HG03432 (cell line): ENCODE measurements at regions not wholly inside any gene's neighbourhood (a gene's known extent, or its start where the extent isn't known, plus 50 kb on each side); places are given as distances from the start of the nearest gene placed in this dataset.
"Not testable (repeated sequence)": the region's sequence is repeated elsewhere in the genome, so short reads cannot be mapped to it uniquely, and the experiment has no call there.

Experiments used
- ATAC-seq: cut with Tn5 transposase; IDR thresholded peaks from one replicate; pipeline ENCODE4 v1.9.1; 2021; ENCODE audit warnings: mild to moderate bottlenecking, moderate library complexity; ENCODE audit not compliant: unreplicated experiment

DNA sequence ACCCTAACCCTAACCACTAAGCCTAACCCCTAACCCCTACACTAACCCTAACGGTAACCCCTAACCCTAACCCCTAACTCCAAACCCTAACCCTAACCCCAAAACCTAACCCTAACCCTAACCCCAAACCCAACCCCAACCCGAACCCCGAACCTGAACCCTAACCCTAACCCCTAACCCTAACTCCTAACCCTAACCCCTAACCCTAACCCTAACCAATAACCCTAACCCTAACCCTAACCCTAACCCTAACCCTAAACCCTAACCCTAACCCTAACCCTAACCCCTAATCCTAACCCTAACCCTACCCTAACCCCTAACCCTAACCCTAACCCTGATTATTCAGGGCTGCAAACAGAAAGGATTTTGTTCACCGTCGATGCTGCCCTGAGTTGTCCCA is 144.6 kb upstream of the DUSP22 start:
- not testable (repeated sequence) for ATAC-seq

DNA sequence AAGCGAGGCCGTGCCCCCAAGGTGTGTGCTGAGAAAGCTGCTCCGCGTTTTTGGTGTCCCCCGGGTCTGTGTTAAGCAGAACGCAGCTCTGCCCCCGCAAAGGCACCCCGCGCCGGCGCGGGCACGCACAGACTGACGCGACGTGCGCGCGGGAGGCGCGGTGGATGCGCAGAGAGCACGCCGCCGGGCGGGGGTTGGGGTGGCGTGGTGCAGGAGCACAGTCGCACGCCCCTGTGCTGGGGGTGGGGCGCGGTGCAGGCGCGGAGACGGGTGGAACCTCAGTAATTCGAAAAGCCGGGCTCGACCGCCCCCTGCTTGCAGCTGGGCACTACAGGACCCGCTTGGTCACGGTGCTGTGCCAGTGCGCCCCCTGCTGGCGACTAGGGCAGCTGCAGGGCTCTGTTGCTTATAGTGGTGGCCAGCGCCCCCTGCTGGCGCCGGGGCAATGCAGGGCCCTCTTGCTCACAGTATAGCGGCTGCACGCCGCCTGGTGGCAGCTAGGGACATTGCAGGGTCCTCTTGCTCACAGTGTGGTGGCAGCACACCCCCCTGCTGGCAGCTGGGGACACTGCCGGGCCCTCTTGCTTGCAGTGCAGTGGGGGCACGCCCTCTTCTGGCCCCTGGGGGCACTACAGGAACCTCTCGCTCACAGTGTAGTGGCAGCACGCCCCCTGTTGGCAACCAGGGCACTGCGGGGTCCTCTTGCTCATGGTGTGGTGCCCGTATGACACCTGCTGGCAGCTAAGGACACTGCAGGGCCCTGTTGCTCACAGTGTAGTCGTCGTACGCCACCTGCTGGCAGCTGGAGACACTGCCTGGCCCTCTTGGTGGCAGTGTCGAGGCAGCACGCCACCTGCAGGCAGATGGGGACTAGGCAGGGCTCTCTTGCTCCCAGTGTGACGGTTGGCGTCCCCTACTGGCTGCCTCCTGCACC is 144.0 kb upstream of the DUSP22 start:
- peak; percentile 94 for ATAC-seq

DNA sequence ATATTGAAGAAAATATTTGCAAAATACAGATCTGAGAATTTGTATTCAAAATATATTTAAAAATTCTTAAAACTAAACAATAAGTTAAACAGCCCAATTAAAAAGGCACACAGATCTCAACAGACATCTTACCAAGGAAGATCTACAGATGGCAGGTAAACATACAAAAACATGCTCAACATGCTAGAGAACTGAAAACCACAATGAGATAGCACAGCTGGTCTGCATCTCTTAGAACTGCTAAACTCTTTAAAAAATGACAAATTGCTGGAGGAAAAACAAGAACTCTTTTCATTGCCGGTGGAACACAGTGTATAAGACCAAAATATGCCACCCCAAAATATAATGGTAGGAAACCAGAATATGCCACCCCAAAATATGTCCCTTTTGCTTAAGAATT is 142.1 kb upstream of the DUSP22 start:
- not testable (repeated sequence) for ATAC-seq

DNA sequence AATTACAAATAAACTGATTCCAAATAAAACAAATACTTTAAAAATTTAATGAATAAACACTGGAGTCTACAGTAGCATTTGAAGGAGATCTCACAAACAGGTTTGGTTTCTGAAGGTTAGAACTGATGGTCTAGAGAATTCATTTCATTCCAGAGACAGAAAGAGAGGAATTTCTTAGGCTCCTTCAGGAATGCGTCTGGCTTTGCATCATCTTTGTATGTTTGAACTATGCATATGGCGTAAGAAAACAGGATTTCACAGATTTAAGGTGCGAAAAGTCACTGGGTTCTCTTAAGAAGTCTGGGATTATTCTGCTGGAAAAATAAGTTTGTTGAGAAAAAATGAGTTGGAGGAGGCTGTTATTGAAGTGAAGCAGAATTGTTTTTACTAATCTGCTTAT is 139.9 kb upstream of the DUSP22 start:
- ATAC-seq, result not testable (repeated sequence)

DNA sequence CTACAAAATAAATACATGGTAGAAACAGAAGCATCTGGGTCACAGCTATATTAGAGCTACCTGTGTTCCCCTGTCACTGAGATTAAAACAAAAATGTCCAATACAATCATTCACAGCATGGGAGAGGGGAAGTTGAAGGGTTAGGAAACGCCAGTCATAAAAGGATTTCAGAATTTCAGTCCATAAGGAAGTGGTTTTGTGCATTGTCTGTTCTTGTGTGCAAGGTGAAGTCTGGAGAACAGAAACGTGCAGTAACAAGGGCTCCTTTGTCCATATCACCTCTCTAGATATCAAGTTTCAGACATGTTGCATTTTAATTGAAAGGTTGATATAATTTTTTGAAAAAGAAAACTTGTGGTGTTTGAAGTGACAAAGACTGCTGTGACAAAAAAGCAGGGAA is 139.3 kb upstream of the DUSP22 start:
- not testable (repeated sequence) for ATAC-seq

DNA sequence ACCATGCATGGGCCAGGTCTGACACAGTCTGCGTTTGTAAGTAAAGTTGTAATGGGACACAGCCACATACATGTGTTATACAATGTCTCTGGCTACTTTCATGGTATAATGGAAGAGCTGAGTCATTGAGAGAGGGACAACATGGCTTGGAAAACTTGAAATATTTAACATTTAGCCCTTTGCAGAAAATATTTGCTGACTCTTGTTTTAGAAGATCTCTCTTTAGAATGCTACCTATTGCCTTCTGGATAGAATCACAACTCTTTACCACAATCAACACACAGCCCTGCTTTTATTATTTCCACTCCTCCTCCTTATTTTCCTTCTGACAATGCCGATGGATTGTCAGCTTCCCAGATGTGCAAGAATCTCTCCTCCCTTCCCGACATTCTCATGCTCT is 138.4 kb upstream of the DUSP22 start:
- not testable (repeated sequence) for ATAC-seq

DNA sequence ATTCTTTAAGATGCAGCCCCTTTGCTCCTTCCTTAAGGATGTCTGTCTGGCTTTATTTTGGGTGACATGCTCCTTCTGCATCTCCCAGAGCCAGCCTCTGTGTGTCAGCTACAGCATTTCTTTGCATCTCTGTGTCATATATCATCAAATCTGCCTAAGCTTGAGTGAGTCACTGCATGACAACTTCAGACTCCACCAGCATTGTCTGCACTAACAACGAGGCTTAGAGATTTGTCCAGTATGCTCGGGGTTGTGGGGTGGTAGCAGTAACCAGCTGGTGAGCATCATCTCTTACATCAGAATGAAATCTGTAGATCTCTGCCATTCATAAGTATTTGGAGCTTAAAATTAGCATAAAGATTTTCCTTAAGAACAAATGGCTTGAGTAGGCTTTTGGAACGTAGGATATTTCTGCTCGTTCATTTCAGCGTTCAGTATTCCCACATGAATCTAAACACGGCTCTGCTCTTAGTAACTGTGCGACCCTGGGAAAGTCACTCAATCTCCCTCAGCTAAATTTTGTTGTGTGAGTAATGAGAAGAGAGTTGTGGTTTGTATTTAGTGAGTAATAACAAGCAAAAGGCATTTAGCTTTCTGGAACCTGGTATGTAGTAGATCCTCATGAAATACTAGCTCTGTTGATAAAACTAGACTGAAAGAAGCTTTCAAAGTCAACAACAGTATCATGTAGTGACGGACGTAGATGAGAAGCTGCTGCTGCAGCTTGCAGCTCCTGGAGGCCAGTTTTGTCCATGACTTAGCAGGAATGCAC is 137.8 kb upstream of the DUSP22 start:
- ATAC-seq, result not testable (repeated sequence)

DNA sequence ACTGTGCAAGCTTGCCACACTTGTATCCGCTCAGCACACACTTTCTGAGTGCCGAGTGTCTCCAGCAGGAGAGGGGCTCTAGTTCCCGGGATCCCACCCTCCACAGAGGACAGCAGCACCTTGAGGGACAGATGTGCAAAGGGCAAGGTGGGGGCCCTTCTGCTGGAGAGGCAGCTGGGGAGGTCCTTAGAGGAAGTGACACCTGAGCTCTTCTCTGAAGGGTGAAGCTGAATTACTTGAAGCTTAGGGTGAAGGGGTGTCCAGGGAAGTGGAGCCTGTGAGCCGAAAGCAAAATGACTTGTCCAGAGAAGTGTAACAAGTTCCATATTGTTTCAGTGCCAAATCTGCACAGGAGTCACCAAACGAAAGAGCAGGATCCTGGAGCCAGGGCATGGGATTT is 136.3 kb upstream of the DUSP22 start:
- ATAC-seq, result no peak

DNA sequence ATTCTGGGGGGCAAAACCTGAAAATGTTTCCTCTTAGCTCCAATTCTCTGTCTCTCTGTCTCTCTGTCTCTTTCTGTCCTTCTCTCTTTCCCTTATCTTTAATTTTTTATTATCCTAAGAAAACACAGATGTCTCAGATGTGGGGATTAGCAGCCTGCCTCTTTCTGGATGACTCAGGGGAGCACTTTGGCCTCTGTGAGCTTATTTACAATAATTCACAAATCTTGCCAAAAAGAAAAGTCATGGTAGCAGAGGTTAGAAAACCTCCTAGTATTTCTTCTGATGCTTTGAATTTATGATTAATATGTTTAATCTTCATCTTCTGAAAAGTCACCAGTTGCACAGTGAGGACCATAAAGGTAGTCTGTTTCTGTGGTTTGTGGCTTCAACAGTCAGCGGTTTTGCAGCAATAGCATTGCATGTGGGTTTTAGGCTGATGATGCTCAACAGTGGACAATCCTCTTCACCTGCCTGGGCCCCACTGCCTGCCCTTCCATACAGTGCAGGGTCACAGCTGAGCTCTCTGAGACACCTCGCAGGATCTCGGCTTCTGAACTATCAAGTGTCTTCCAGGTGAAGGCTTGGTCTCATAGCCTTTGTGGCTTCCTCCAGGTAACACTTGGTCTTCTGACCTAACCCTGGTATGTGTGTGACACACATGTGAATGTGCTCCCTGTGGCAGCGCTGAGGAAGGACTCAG is 135.7 kb upstream of the DUSP22 start:
- not testable (repeated sequence) for ATAC-seq

DNA sequence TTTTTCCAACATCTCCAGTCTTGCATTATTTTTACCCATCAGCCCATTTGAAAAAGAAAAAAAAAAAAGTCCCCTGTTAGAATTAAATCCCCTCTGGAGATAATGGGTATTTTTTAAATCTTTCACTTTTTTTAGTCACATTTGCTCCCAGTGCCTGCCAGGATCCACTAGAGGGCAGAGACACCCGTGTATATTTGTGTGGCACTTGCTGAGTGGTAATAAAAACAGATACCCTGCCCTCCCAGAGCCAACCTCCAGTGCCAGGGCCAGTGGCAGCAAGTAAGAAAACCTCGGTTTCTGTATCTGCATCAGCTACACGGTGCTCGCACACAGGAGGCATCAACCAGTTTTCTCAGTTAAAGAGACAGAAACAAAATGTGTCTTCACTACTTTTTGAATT is 135.1 kb upstream of the DUSP22 start:
- not testable (repeated sequence) for ATAC-seq

DNA sequence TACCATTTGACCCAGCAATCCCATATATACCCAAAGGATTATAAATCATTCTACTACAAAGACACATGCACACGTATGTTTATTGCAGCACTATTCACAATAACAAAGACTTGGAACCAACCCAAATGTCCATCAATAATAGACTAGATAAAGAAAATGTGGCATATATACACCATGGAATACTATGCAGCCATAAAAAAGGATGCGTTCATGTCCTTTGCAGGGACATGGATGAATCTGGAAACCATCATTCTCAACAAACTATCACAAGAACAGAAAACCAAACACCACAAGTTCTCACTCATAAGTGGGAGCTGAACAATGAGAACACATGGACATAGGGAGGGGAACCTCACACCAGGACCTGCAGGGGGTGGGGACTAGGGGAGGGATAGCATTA is 130.6 kb upstream of the DUSP22 start:
- not testable (repeated sequence) for ATAC-seq

DNA sequence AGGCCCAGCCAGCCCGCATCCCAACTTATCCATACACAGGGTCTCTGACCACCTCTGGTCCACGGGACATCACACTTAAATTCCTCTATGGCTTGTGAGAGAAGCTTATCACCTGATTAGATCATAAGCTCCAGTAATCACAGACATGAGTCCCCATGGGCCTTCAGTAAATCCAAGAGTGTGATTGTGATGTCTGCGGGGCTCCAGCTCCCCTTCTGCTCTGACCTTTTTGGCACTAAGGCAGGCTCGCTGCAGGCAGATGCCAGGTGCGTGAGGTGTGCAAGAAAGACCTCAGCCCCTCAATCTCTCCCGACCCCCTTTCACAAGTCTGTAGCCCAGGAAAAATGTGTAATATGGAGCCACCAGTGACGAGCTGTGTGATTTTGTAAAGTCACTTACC is 127.6 kb upstream of the DUSP22 start:
- no peak for ATAC-seq

DNA sequence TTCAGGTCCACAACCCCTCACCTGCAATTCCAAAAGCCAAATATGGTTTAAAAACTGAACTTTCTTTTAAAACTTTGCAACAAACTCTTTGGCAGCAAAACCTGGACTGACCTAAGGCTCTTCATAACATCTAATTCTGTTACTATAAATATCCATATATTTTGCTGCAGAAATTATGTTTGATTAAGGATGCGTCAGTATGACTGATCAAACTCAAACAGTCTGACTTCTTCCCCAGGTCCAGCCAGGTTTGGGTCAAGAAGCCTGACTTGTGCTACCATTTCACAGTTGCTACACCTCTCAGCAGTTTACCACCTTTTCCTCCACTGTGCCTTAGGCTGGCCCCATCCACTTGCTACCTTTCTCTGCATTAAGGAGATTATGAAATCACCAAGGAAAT is 127.0 kb upstream of the DUSP22 start:
- no peak for ATAC-seq

DNA sequence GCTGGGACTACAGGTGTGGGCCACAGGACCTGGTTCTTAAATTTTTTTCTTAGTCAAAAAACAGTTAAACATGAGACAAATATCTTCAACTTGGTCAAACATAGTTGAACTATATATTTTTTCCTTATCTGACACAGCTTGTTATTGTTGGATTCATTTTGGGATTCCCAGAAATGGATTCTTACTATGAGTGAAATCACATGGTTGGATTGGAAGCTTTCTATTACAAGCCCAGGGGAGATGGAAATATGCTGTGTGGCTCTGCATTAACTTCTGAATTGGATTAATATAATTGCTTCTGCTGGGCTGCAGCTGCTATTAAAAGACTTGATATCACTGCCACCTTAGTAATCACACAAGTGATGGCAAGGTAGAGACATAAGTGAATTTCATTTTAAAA is 126.4 kb upstream of the DUSP22 start:
- ATAC-seq, result no peak

DNA sequence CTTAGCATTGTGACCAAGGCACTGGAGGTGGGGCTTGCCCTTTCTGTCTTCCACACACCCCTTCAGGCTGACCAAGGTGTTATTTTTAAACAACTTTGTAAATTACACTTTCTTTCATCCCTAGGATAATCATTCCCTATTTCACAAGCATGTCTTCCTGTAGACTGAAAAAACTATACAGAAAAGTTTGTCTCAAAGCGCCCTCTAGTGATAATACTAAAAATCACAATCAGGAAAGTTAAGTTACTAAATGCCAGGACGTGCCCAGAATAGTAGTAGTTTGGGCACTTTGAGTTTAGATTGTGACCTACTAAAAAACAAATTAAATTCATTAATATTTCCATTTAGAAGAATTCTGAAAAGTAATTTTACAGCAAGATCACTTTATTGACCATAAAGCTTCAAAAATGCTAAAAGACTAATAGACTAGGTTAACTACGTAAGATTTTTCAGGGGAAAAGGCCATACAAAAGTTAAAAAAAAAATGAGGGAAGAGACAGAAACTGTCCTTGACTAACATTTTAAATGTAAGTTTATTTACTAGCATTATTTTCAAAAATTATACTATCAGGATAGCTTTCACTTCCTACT is 123.3 kb upstream of the DUSP22 start:
- no peak for ATAC-seq

DNA sequence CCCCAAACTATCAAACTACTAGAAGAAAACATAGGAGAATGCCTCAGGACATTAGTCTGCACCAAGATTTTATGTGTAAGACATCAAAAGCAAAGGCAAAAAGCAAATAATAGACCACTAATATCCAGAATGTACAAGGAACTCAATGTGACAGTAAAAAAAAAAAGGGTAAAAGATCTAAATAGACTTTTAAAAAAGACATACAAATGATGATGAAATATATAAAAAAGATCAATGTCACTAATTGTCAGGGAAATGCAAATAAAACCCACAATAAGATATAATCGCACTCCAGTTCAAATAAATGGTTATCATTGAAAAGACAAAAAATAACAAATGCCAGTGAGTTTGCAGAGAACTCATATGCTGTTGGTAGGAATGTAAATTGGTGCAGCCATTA is 118.3 kb upstream of the DUSP22 start:
- ATAC-seq, result no peak

DNA sequence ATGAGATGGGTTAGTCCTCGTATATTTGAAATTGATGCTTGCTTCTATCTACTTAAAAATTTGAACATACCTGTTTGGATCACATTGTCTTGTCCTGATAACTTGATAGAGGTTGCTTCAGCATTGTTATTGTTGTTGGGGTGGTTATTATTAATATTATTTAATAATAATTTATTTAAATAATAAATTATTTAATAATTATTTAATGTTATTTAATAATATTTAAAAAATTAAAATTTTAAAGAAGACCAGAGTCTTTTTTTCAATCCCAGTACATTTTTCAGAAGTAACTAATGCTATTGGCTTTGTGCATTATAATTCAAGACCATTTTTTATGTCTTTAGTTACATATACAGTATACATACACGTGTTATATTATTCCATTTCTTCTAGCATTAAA is 116.6 kb upstream of the DUSP22 start:
- no peak for ATAC-seq

DNA sequence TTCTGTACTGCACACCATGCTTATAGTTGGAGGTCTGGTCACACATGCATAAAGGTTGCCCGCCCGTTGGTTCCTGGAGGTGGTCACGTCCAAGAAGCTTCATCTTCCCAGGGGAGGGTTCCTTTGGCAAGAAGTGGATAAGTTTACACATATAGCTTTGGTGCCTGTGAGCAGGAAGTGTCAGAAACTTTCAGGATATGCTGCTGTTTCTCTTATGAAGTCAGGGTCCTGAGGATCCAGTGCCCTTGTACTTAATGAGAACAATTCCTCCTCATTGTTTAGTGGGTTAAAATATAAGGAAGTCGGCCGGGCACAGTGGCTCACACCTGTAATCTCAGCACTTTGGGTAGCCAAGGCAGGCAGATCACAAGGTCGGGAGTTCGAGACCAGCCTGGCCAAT is 115.5 kb upstream of the DUSP22 start:
- no peak for ATAC-seq

DNA sequence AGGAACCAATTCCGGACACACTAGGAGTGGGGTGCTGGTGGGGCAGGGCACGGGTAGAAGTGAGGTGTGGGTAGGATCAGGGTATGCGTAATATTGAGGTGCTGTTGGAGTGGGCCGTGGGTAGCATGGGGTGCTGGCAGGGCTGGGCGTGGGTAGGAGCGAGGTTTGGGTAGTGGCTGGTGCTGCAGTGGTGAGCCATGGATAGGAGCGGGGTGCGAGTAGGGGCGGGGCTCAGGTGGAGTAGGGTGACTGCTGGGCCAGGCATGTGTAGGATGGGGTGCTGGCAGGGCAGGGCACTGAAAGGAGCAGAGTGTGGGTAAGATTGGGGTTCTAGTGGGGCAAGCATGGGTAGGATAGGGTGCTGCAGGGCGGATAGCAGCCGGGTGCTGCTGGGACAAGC is 114.2 kb upstream of the DUSP22 start:
- ATAC-seq, result no peak

DNA sequence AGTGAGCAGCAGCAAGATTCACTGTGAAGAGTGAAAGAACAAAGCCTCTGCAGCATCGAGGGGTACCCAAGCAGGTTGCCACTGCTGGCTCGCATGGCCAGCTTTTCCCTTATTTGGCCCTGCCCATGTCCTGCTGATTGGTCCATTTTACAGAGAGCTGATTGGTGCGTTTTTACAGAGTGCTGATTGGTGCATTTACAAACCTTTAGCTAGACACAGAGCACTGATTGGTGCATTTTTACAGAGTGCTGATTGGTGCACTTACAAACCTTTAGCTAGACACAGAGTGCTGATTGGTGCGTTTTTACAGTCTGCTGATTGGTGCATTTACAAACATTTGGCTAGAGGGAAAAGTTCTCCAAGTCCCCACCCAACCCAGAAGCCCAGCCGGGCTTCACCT is 113.4 kb upstream of the DUSP22 start:
- not testable (repeated sequence) for ATAC-seq

DNA sequence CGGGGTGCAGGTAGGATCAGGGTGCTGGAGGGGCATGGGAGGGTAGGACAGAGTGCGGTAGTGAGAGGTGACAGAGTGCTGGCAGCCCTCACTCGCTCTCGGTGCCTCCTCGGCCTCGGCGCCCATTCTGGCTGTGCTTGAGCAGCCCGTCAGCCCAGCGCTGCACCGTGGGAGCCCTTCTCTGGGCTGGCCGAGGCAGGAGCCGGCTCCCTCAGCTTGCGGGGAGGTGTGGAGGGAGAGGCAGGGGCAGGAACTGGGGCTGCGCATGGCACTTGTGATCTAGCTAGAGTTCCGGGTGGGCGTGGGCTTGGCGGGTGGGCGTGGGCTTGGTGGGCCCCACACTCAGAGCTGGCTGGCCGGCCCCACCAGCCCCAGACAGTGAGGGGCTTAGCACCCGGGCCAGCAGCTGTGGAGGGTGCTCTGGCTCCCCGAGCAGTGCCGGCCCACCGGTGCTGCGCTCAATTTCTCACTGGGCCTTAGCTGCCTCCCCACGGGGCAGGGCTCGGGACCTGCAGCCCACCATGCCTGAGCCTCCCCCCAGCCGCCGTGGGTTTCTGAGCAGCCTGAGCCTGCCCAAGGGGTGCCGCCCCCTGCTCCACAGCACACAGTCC is 112.8 kb upstream of the DUSP22 start:
- ATAC-seq, result no peak
